ENCODE measurements at regions not wholly inside any gene's neighbourhood (a gene's known extent, or its start where the extent isn't known, plus 50 kb on each side); places are given as distances from the start of the nearest gene placed in this dataset.
A peak's percentile ranks its signal among the peaks of the same experiment; 100 is the strongest.
"Not testable (repeated sequence)": the region's sequence is repeated elsewhere in the genome, so short reads cannot be mapped to it uniquely, and the experiment has no call there.

- 79% methylated on average over 19 of the region's 19 CpGs for WGBS
- H3K9me3 ChIP-seq (ENCODE audit: control insufficient read depth, low read length); ATAC-seq; H3K27ac ChIP-seq (ENCODE audit: low read length); intact Hi-C loops (cut with DNase I); H3K27me3 ChIP-seq (ENCODE audit: control insufficient read depth, insufficient read depth); H3K4me3 ChIP-seq (ENCODE audit: low read length); H3K4me1 ChIP-seq (ENCODE audit: control insufficient read depth, insufficient read depth, low read length): not testable (repeated sequence)
- peak in 1 of 3 donors; percentile 27 for DNase-seq
Measured at GRCh38 chr10:38969553-38969952, 875.4 kb downstream of the ZNF37A start.

- no peak for DNase-seq
- intact Hi-C loops (cut with DNase I): no loop called here
Measured at GRCh38 chr10:38979535-38979934, 885.4 kb downstream of the ZNF37A start.

More at GRCh38 chr10:38979535-38979934, 885.4 kb downstream of the ZNF37A start:
- Histone ChIP-seq H3K4me3 (ENCODE audit: low read length) (no peak overlapping the region), H3K27me3 (ENCODE audit: control insufficient read depth, insufficient read depth) (no peaks in the 10 kb centered on the region), H3K4me1 (ENCODE audit: control insufficient read depth, insufficient read depth, low read length) (no peaks in the 10 kb centered on the region), H3K27ac (ENCODE audit: low read length) (no peak overlapping the region), H3K9me3 (ENCODE audit: control insufficient read depth, low read length) (no peaks in the 10 kb centered on the region)
- ATAC-seq: no peak
- WGBS: 66% methylated on average over 6 of the region's 6 CpGs

Measured in right cardiac atrium (tissue), 5 donors.